ENCODE measurements at regions not wholly inside any gene's neighbourhood (a gene's known extent, or its start where the extent isn't known, plus 50 kb on each side); places are given as distances from the start of the nearest gene placed in this dataset.

- BruUV-seq (replicated peaks), result no TSS peak
- TF ChIP-seq EZH2 (IDR thresholded peaks at IDR 0.05; ENCODE audit: borderline replicate concordance, low read depth, low read length, poor library complexity, severe bottlenecking), result no peak
- TF ChIP-seq CTCF (conservative IDR thresholded peaks at IDR 0.05; ENCODE audit: low read depth, low read length), result no peak
- intact Hi-C loops (cut with micrococcal nuclease; ENCODE audit: unreplicated experiment), result no loop called here
- no peaks in the 10 kb centered on the region for H3K9me3 ChIP-seq (ENCODE audit: low read depth, low read length, poor library complexity, severe bottlenecking)
- no peaks in the 10 kb centered on the region for H3K4me1 ChIP-seq (ENCODE audit: insufficient read depth, low read length, poor library complexity, severe bottlenecking)
- no peaks in the 10 kb centered on the region for H3K36me3 ChIP-seq (ENCODE audit: insufficient read depth, low read length, poor library complexity, severe bottlenecking)
- H3K4me3 ChIP-seq (ENCODE audit: low read depth, low read length, poor library complexity, severe bottlenecking), result no peak overlapping the region
- ChIA-PET CTCF (no interaction called here), POLR2A (ENCODE audit: low non-redundant PET) (no interaction called here)
- H3K27ac ChIP-seq (ENCODE audit: low read depth, low read length, poor library complexity, severe bottlenecking), result no peak overlapping the region
- H3K27me3 ChIP-seq (replicated peaks; ENCODE audit: insufficient read depth, low read depth, low read length, poor library complexity), result no peaks in the 10 kb centered on the region
- no peak for DNase-seq (ENCODE audit: low spot score)
Observed at GRCh38 chr13:107716241-107716640, 499.1 kb downstream of the LIG4 start.

- TF ChIP-seq EZH2 (IDR thresholded peaks at IDR 0.05; ENCODE audit: borderline replicate concordance, low read depth, low read length, poor library complexity, severe bottlenecking) (no peak), CTCF (conservative IDR thresholded peaks at IDR 0.05; ENCODE audit: low read depth, low read length) (no peak)
- no peaks in the 10 kb centered on the region for H3K27me3 ChIP-seq (replicated peaks; ENCODE audit: insufficient read depth, low read depth, low read length, poor library complexity)
- BruUV-seq (replicated peaks), result no TSS peak
- intact Hi-C loops (cut with micrococcal nuclease; ENCODE audit: unreplicated experiment), result no loop called here
- H3K4me1 ChIP-seq (ENCODE audit: insufficient read depth, low read length, poor library complexity, severe bottlenecking), result no peaks in the 10 kb centered on the region
- ChIA-PET POLR2A (ENCODE audit: low non-redundant PET) (no interaction called here), CTCF (no interaction called here)
- H3K4me3 ChIP-seq (ENCODE audit: low read depth, low read length, poor library complexity, severe bottlenecking), result no peak overlapping the region
- DNase-seq (ENCODE audit: low spot score), result no peak
- no peaks in the 10 kb centered on the region for H3K9me3 ChIP-seq (ENCODE audit: low read depth, low read length, poor library complexity, severe bottlenecking)
- H3K36me3 ChIP-seq (ENCODE audit: insufficient read depth, low read length, poor library complexity, severe bottlenecking), result no peaks in the 10 kb centered on the region
- no peak overlapping the region for H3K27ac ChIP-seq (ENCODE audit: low read depth, low read length, poor library complexity, severe bottlenecking)
Observed at GRCh38 chr13:107715496-107715895, 499.8 kb downstream of the LIG4 start.

- Histone ChIP-seq H3K27ac (ENCODE audit: low read depth, low read length, poor library complexity, severe bottlenecking) (no peak overlapping the region), H3K4me1 (ENCODE audit: insufficient read depth, low read length, poor library complexity, severe bottlenecking) (no peaks in the 10 kb centered on the region), H3K36me3 (ENCODE audit: insufficient read depth, low read length, poor library complexity, severe bottlenecking) (no peaks in the 10 kb centered on the region), H3K9me3 (ENCODE audit: low read depth, low read length, poor library complexity, severe bottlenecking) (no peaks in the 10 kb centered on the region), H3K27me3 (replicated peaks; ENCODE audit: insufficient read depth, low read depth, low read length, poor library complexity) (no peaks in the 10 kb centered on the region), H3K4me3 (ENCODE audit: low read depth, low read length, poor library complexity, severe bottlenecking) (no peak overlapping the region)
- BruUV-seq (replicated peaks), result no TSS peak
- TF ChIP-seq EZH2 (IDR thresholded peaks at IDR 0.05; ENCODE audit: borderline replicate concordance, low read depth, low read length, poor library complexity, severe bottlenecking) (no peak), CTCF (conservative IDR thresholded peaks at IDR 0.05; ENCODE audit: low read depth, low read length) (no peak)
- CTCF ChIA-PET, result no interaction called here
- DNase-seq (ENCODE audit: low spot score), result no peak
- intact Hi-C loops (cut with micrococcal nuclease; ENCODE audit: unreplicated experiment), result no loop called here
- POLR2A ChIA-PET (ENCODE audit: low non-redundant PET), result no interaction called here
Observed at GRCh38 chr13:107713314-107713713, 502.0 kb downstream of the LIG4 start.

All from A673 (cell line).